ENCODE measurements at regions not wholly inside any gene's neighbourhood (a gene's known extent, or its start where the extent isn't known, plus 50 kb on each side); places are given as distances from the start of the nearest gene placed in this dataset.

GRCh38 chr10:56258991-56259390, 102.1 kb downstream of the ZWINT start:
- TF ChIP-seq CTCF (conservative IDR thresholded peaks at IDR 0.05; ENCODE audit: low read length) = no peak
- no peak for DNase-seq (ENCODE audit: low read depth)
- no peak overlapping the region for H3K4me3 ChIP-seq (ENCODE audit: low read length)

- no peak for DNase-seq (ENCODE audit: low read depth)
- no peak for TF ChIP-seq CTCF (conservative IDR thresholded peaks at IDR 0.05; ENCODE audit: low read length)
- H3K4me3 ChIP-seq (ENCODE audit: low read length) = no peak overlapping the region
Observed at GRCh38 chr10:56258378-56258777, 102.7 kb downstream of the ZWINT start.

DNA sequence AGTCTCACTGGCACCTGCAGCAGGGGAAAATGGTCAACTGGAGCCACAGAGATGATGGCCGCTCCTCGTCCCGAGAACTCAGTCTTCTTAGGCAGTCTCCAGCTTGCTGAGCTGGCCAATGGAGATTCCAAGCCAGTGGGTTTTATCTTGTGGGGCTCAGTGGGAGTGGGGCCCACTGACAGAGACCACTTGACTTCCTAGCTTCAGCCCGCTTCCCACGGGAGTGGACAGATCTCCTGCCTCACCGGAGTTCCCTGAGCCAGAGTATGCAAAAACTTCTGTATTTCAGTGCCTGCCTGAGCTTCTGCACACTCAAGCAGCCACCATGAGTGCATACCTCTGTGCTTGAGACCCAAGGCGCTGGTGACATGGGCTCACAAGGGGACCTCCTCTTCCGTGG, 105.8 kb downstream of the ZWINT start:
- H3K4me3 ChIP-seq (ENCODE audit: low read length) = no peak overlapping the region
- DNase-seq (ENCODE audit: low read depth) = no peak
- no peak for TF ChIP-seq CTCF (conservative IDR thresholded peaks at IDR 0.05; ENCODE audit: low read length)

GRCh38 chr10:56240471-56240870, 120.6 kb downstream of the ZWINT start:
- TF ChIP-seq CTCF (conservative IDR thresholded peaks at IDR 0.05; ENCODE audit: low read length) = no peak
- no peak overlapping the region for H3K4me3 ChIP-seq (ENCODE audit: low read length)

GRCh38 chr10:56231436-56231835, 129.6 kb downstream of the ZWINT start:
- H3K4me3 ChIP-seq (ENCODE audit: low read length) = no peak overlapping the region
- DNase-seq (ENCODE audit: low read depth) = no peak
- no peak for TF ChIP-seq CTCF (conservative IDR thresholded peaks at IDR 0.05; ENCODE audit: low read length)

More at GRCh38 chr10:56240471-56240870, 120.6 kb downstream of the ZWINT start:
- no peak for DNase-seq (ENCODE audit: low read depth)

DNA sequence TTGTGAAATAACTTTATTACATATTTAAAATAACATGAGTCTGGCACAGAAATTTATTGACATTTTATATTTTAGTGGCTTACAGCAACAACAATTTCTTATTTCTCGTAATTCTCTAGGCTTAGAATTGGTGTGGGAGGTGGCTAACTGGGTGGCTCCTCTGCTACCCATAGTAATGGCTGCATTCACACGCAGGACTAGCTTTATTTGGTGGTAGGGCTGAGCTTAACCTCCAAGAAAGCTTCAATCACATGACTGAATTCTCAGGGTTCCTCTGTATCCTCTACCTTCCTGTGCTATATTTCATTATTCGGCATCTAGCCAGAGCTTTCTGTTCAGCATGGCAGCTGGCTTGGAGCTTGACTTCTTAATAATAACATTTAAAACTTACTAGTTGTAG, 138.8 kb downstream of the ZWINT start:
- no peak overlapping the region for H3K4me3 ChIP-seq (ENCODE audit: low read length)
- DNase-seq (ENCODE audit: low read depth) = no peak
- no peak for TF ChIP-seq CTCF (conservative IDR thresholded peaks at IDR 0.05; ENCODE audit: low read length)

DNA sequence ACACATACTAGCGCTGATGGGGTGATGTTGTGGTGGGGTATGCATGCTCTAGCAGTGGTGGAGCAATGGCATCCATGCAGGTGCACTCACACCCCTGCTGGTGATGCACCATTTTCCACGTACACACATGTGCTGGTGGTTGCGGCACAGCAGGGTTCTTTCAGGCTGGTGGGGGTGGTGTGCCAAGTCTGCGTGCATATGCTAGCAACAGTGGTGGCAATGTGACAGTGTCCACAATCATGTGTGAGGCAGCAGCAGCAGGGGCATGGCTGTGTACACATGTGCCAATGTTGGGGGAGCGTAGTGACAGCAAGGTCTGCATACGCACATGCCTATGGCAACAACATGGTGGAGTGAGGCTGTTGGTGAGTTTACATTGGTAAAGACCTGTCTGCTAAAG, 148.1 kb downstream of the ZWINT start:
- TF ChIP-seq CTCF (conservative IDR thresholded peaks at IDR 0.05; ENCODE audit: low read length) = no peak
- DNase-seq (ENCODE audit: low read depth) = no peak
- no peak overlapping the region for H3K4me3 ChIP-seq (ENCODE audit: low read length)

Measured in AG10803 (cell line).